Gastroesophageal sphincter (tissue), 3 donors: ENCODE measurements at regions not wholly inside any gene's neighbourhood (a gene's known extent, or its start where the extent isn't known, plus 50 kb on each side); places are given as distances from the start of the nearest gene placed in this dataset.

ENCODE experiments used
- CTCF ChIP-seq, 4 experiments: fragments of 200-600 bp in 2 of 4; fragments of 450-650 bp in 2 of 4; sonication (generic) in 1 of 4; IDR thresholded peaks; one replicate each; pipeline ENCODE4 v1.5.1; 2017 to 2019; ENCODE audit warnings: antibody characterized with exemption in 4 of 4, mild to moderate bottlenecking in 2 of 4, moderate library complexity in 2 of 4
- EP300 ChIP-seq: sonication (generic); formaldehyde crosslinking; IDR thresholded peaks from one replicate; pipeline ENCODE4 v1.6.1; 2017; ENCODE audit warnings: antibody characterized with exemption, mild to moderate bottlenecking
- POLR2A ChIP-seq, 2 donors: fragments of 450-650 bp; IDR thresholded peaks; one replicate each; pipeline ENCODE4 v1.6.1; 2017; ENCODE audit warnings: antibody characterized with exemption in 2 of 2, mild to moderate bottlenecking in 2 of 2, moderate library complexity in 1 of 2

GRCh38 chr6:142612956-142613355 lies 311.1 kb downstream of the ADGRG6 start:
- TF ChIP-seq EP300, result no peak
- TF ChIP-seq CTCF (IDR thresholded peaks at IDR 0.05), result no peak
- no peak for TF ChIP-seq POLR2A (IDR thresholded peaks at IDR 0.05)
